ENCODE measurements at regions not wholly inside any gene's neighbourhood (a gene's known extent, or its start where the extent isn't known, plus 50 kb on each side); places are given as distances from the start of the nearest gene placed in this dataset.

DNA sequence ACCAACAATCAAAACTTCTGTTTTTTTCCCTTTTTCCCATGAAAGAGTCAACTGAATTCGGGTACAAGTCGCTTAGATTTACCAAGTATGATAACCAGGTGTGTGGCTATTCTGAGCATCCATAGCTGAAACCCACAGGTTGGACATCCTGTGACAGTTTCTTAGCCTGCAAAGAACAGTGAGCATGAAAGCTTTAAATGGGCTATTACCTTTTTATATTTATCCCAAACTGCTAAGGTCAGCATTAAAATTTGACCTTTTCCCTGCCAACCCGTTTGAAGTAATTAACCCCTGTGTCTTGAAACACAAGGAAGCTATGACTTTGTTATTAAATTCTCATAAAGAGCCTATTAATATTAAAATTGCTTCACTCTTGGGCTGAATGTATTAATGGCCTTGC lies 1065.0 kb upstream of the RBFOX1 start:
- H3K36me3 Mint-ChIP-seq: no peaks in the 10 kb centered on the region
- H3K4me3 Mint-ChIP-seq: no peak overlapping the region
- H3K9me3 Mint-ChIP-seq: no peaks in the 10 kb centered on the region
- no peaks in the 10 kb centered on the region for H3K4me1 Mint-ChIP-seq
- TF ChIP-seq, protein P1, sequence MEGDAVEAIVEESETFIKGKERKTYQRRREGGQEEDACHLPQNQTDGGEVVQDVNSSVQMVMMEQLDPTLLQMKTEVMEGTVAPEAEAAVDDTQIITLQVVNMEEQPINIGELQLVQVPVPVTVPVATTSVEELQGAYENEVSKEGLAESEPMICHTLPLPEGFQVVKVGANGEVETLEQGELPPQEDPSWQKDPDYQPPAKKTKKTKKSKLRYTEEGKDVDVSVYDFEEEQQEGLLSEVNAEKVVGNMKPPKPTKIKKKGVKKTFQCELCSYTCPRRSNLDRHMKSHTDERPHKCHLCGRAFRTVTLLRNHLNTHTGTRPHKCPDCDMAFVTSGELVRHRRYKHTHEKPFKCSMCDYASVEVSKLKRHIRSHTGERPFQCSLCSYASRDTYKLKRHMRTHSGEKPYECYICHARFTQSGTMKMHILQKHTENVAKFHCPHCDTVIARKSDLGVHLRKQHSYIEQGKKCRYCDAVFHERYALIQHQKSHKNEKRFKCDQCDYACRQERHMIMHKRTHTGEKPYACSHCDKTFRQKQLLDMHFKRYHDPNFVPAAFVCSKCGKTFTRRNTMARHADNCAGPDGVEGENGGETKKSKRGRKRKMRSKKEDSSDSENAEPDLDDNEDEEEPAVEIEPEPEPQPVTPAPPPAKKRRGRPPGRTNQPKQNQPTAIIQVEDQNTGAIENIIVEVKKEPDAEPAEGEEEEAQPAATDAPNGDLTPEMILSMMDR (IDR thresholded peaks at IDR 0.05; ENCODE audit: unreplicated experiment): no peak
- no peak for DNase-seq (ENCODE audit: low spot score in 2 of 2, unreplicated experiment in 2 of 2)
- no peaks in the 10 kb centered on the region for H3K27me3 Mint-ChIP-seq (ENCODE audit: low read depth)
- no peak overlapping the region for H3K27ac Mint-ChIP-seq

- Mint-ChIP-seq H3K36me3 (no peaks in the 10 kb centered on the region), H3K4me3 (no peak overlapping the region), H3K4me1 (no peaks in the 10 kb centered on the region), H3K9me3 (no peaks in the 10 kb centered on the region), H3K27me3 (ENCODE audit: low read depth) (no peaks in the 10 kb centered on the region), H3K27ac (no peak overlapping the region)
- no peak for DNase-seq (ENCODE audit: low spot score in 2 of 2, unreplicated experiment in 2 of 2)
- TF ChIP-seq, protein P1 (IDR thresholded peaks at IDR 0.05; ENCODE audit: unreplicated experiment): no peak
Observed at GRCh38 chr16:6266703-6267102, 1065.9 kb upstream of the RBFOX1 start.

GRCh38 chr16:6265968-6266367 lies 1066.7 kb upstream of the RBFOX1 start:
- Mint-ChIP-seq H3K9me3 (no peaks in the 10 kb centered on the region), H3K4me3 (no peak overlapping the region), H3K4me1 (no peaks in the 10 kb centered on the region), H3K27ac (no peak overlapping the region), H3K36me3 (no peaks in the 10 kb centered on the region), H3K27me3 (ENCODE audit: low read depth) (no peaks in the 10 kb centered on the region)
- TF ChIP-seq, protein P1 (IDR thresholded peaks at IDR 0.05; ENCODE audit: unreplicated experiment): no peak
- DNase-seq (ENCODE audit: low spot score in 2 of 2, unreplicated experiment in 2 of 2): no peak

DNA sequence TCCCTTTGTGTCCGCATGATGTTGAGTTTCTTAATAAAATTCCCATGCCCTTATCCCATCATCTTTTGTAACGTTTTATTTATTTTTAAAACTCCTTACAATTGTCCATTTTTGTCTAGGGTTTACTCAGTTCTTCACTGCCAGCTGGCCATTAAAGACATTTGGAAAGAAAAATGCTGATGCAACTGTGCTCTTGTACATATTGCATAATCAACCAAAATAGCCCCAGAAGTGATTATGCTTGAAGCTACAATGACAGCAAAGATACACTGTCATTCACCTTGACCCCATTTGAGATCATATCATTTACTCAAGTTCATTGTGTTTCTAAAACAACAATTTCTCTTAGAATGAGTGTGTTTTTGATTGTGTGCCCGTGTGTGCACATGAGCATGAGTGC lies 1074.6 kb upstream of the RBFOX1 start:
- Mint-ChIP-seq H3K27me3 (ENCODE audit: low read depth) (no peaks in the 10 kb centered on the region), H3K4me3 (no peak overlapping the region), H3K27ac (no peak overlapping the region), H3K9me3 (no peaks in the 10 kb centered on the region), H3K4me1 (no peaks in the 10 kb centered on the region), H3K36me3 (no peaks in the 10 kb centered on the region)
- DNase-seq (ENCODE audit: low spot score in 2 of 2, unreplicated experiment in 2 of 2): no peak
- TF ChIP-seq, protein P1 (IDR thresholded peaks at IDR 0.05; ENCODE audit: unreplicated experiment): no peak

- Mint-ChIP-seq H3K27ac (no peak overlapping the region), H3K9me3 (no peaks in the 10 kb centered on the region), H3K4me3 (no peak overlapping the region), H3K4me1 (no peaks in the 10 kb centered on the region), H3K36me3 (no peaks in the 10 kb centered on the region), H3K27me3 (ENCODE audit: low read depth) (no peaks in the 10 kb centered on the region)
- DNase-seq (ENCODE audit: low spot score in 2 of 2, unreplicated experiment in 2 of 2): no peak
- TF ChIP-seq, protein P1 (IDR thresholded peaks at IDR 0.05; ENCODE audit: unreplicated experiment): no peak
Observed at GRCh38 chr16:6252541-6252940, 1080.1 kb upstream of the RBFOX1 start.

DNA sequence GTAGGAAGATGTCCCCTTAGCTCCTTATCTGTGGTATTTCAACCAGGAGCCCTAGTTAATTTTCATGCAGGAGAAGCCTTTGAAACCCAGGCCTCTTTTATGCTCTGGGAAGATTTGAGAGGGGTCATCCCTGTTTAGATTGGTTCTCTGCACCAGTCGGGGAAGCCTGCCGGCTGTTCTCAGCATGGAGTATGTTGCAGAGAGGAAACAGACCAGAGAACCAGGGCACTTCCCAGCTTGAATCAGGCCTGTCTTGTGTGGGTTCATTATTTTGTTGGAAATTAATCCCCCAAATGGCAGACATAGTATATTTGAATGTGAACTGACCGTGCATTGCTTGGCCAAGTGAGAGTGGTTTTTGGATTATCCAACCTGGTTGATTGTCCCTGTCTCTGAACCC lies 1082.1 kb upstream of the RBFOX1 start:
- Mint-ChIP-seq H3K4me3 (no peak overlapping the region), H3K27me3 (ENCODE audit: low read depth) (no peaks in the 10 kb centered on the region), H3K9me3 (no peaks in the 10 kb centered on the region), H3K4me1 (no peaks in the 10 kb centered on the region), H3K27ac (no peak overlapping the region), H3K36me3 (no peaks in the 10 kb centered on the region)
- TF ChIP-seq, protein P1 (IDR thresholded peaks at IDR 0.05; ENCODE audit: unreplicated experiment): no peak
- DNase-seq (ENCODE audit: low spot score in 2 of 2, unreplicated experiment in 2 of 2): no peak
